ENCODE measurements at regions not wholly inside any gene's neighbourhood (a gene's known extent, or its start where the extent isn't known, plus 50 kb on each side); places are given as distances from the start of the nearest gene placed in this dataset.

DNA sequence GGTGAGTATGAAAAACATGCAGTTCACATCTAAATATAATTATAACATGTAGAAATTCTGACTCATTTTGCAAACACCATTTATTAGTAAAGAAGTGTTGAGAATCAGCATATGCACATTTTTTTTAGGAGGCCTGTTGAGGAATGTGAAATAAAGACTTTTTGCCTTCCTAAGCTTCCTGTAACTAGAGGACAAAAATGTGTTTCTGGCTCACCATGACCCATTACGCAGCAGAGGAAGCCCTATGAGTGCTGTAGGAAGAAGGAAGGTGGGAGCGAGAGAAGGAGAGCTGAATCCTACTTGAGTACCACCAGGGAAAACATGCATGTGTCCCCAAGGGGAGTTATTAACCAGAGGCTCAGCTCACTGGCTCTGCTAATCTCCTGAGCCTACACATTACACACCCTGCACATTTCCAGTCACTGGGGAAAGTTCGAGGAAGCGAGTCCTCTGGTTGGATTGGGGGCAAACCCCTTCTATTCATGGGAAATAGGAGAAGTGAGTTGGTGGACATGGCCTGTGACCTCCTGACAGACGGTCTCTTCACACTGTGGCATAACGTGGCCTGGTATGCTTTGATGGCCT lies 540.5 kb upstream of the JAG1 start:
- TF ChIP-seq EZH2 (optimal IDR thresholded peaks at IDR 0.05; ENCODE audit: low read depth, low read length) (no peak), EZH2phosphoT487 (IDR thresholded peaks at IDR 0.05; ENCODE audit: low read length) (no peak)
- TF ChIP-seq, protein P1, sequence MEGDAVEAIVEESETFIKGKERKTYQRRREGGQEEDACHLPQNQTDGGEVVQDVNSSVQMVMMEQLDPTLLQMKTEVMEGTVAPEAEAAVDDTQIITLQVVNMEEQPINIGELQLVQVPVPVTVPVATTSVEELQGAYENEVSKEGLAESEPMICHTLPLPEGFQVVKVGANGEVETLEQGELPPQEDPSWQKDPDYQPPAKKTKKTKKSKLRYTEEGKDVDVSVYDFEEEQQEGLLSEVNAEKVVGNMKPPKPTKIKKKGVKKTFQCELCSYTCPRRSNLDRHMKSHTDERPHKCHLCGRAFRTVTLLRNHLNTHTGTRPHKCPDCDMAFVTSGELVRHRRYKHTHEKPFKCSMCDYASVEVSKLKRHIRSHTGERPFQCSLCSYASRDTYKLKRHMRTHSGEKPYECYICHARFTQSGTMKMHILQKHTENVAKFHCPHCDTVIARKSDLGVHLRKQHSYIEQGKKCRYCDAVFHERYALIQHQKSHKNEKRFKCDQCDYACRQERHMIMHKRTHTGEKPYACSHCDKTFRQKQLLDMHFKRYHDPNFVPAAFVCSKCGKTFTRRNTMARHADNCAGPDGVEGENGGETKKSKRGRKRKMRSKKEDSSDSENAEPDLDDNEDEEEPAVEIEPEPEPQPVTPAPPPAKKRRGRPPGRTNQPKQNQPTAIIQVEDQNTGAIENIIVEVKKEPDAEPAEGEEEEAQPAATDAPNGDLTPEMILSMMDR (IDR thresholded peaks at IDR 0.05; ENCODE audit: low read length), result no peak
